Endothelial cell of umbilical vein (primary cell): ENCODE measurements at regions not wholly inside any gene's neighbourhood (a gene's known extent, or its start where the extent isn't known, plus 50 kb on each side); places are given as distances from the start of the nearest gene placed in this dataset.

Source experiments
- BruUV-seq: library from RNA; stranded (reverse); fragments of 400-500 nt; replicated peaks from 2 replicates; lab custom pipeline; 2021; lab: Mats Ljungman, UMichigan
- CTCF ChIA-PET: fragments of 300-600, 350-600 bp; sonication (Branson Sonifier 250); formaldehyde crosslinking; loops from one replicate; lab custom pipeline; 2021; ENCODE audit warnings: antibody characterized with exemption, inconsistent platforms; lab: Charles Lee
- POLR2A ChIA-PET: fragments of 300-600, 350-600 bp; sonication (Branson Sonifier 250); formaldehyde crosslinking; loops from one replicate; lab custom pipeline; 2021; ENCODE audit warnings: antibody characterized with exemption, inconsistent platforms; lab: Charles Lee
- DNase-seq: peaks from one replicate; pipeline ENCODE4 v3.0.0-alpha.2; 2011; ENCODE audit warnings: low read depth, low spot score
- FAIRE-seq: peaks from 2 replicates; lab custom pipeline; 2011; peaks lifted over from hg19 to GRCh38; lab: Jason Lieb, UNC
- H2AFZ ChIP-seq: 2 replicates; pipeline ENCODE4 v1.6.0; 2012; ENCODE audit warnings: low read depth, low read length, control low read depth, inconsistent platforms
- H3K27ac ChIP-seq: 2 replicates; pipeline ENCODE4 v1.5.1; 2011; ENCODE audit warnings: low read depth, mild to moderate bottlenecking, control low read depth, low read length, moderate library complexity; ENCODE audit not compliant: insufficient read depth
- H3K27me3 ChIP-seq, 2 experiments: 2 replicates each; pipeline versions ENCODE4 v1.6.0 to v1.6.1; 2011; ENCODE audit warnings: low read length in 2 of 2, mixed read lengths in 1 of 2; ENCODE audit not compliant: control insufficient read depth in 2 of 2, insufficient read depth in 2 of 2
- H3K36me3 ChIP-seq, 2 experiments: 2 replicates in 1 of 2; 3 replicates in 1 of 2; pipeline ENCODE4 v1.5.1; 2011; ENCODE audit warnings: low read length in 2 of 2, mild to moderate bottlenecking in 1 of 2, moderate library complexity in 1 of 2; ENCODE audit not compliant: control insufficient read depth in 2 of 2, insufficient read depth in 2 of 2; ENCODE audit errors: extremely low read depth in 1 of 2
- H3K4me1 ChIP-seq: 3 replicates; pipeline ENCODE4 v1.5.1; 2011; ENCODE audit warnings: mild to moderate bottlenecking, low read length; ENCODE audit not compliant: control insufficient read depth, insufficient read depth; ENCODE audit errors: extremely low read depth
- H3K4me2 ChIP-seq: 2 replicates; pipeline ENCODE4 v1.6.1; 2011; ENCODE audit warnings: low read length, control low read depth, mixed read lengths; ENCODE audit not compliant: insufficient read depth
- H3K4me3 ChIP-seq, 3 experiments: fragments of 200-600 bp in 1 of 3; sonication (generic), shearing (Covaris generic) in 1 of 3; replicated peaks in 1 of 3; 2 replicates each; pipeline ENCODE4 v1.5.1; 2011 to 2016; ENCODE audit warnings: control low read depth in 3 of 3, low read length in 3 of 3, mild to moderate bottlenecking in 2 of 3, inconsistent platforms in 1 of 3, low read depth in 1 of 3, moderate library complexity in 1 of 3; ENCODE audit not compliant: insufficient read depth in 1 of 3
- H3K79me2 ChIP-seq: 2 replicates; pipeline ENCODE4 v1.6.0; 2012; ENCODE audit warnings: low read length, inconsistent platforms; ENCODE audit not compliant: control insufficient read depth, insufficient read depth
- H3K9ac ChIP-seq: replicated peaks from 2 replicates; pipeline ENCODE3; 2011; ENCODE audit warnings: low read length, control low read depth; ENCODE audit not compliant: insufficient read depth; ENCODE audit errors: extremely low read depth
- H3K9me1 ChIP-seq: replicated peaks from 3 replicates; pipeline ENCODE4 v1.6.0; 2011; ENCODE audit warnings: mild to moderate bottlenecking, low read length; ENCODE audit not compliant: control insufficient read depth, insufficient read depth; ENCODE audit errors: extremely low read depth
- H3K9me3 ChIP-seq: replicated peaks from 2 replicates; pipeline ENCODE4 v1.5.1; 2012; ENCODE audit warnings: low read length, inconsistent platforms; ENCODE audit not compliant: control insufficient read depth, insufficient read depth
- H4K20me1 ChIP-seq: replicated peaks from 2 replicates; pipeline ENCODE3; 2011; ENCODE audit warnings: mild to moderate bottlenecking, low read length; ENCODE audit not compliant: control insufficient read depth, insufficient read depth; ENCODE audit errors: extremely low read depth
- EZH2 ChIP-seq: IDR thresholded peaks from 2 replicates; pipeline ENCODE4 v1.6.1; 2012; ENCODE audit warnings: borderline replicate concordance, low read depth, mild to moderate bottlenecking, moderate library complexity, low read length, inconsistent platforms; ENCODE audit not compliant: severe bottlenecking
- FOS ChIP-seq: IDR thresholded peaks from 2 replicates; pipeline ENCODE4 v1.6.1; 2011; ENCODE audit warnings: mild to moderate bottlenecking, low read length, moderate library complexity, borderline replicate concordance; ENCODE audit not compliant: insufficient read depth
- GATA2 ChIP-seq: IDR thresholded peaks from 2 replicates; pipeline ENCODE4 v1.7.0; 2011; ENCODE audit warnings: low read depth, mild to moderate bottlenecking, moderate library complexity, mixed read lengths, low read length; ENCODE audit not compliant: insufficient read length, insufficient read depth
- JUN ChIP-seq: IDR thresholded peaks from 2 replicates; pipeline ENCODE4 v1.6.1; 2011; ENCODE audit warnings: borderline replicate concordance, low read depth; ENCODE audit not compliant: insufficient read length, insufficient read depth
- MYC ChIP-seq: IDR thresholded peaks from one replicate; pipeline ENCODE4 v1.6.1; 2011; ENCODE audit warnings: mild to moderate bottlenecking, low read depth, low read length
- POLR2A ChIP-seq: IDR thresholded peaks from 2 replicates; pipeline ENCODE4 v1.6.1; 2012; ENCODE audit warnings: low read depth, mild to moderate bottlenecking, control low read depth, low read length
- POLR2AphosphoS5 ChIP-seq: IDR thresholded peaks from 2 replicates; pipeline ENCODE4 v1.6.1; 2012; ENCODE audit warnings: low read depth, mild to moderate bottlenecking, control low read depth, low read length, moderate library complexity; ENCODE audit not compliant: insufficient read depth
- dilution Hi-C: fragments of 300-500 bp; cut with MboI; formaldehyde crosslinking; loops from one replicate; pipeline ENCODE4 v1.15.0; 2019; ENCODE audit warnings: low sequenced_read_pairs; ENCODE audit not compliant: extremely low pct_ligation_motif_present
- intact Hi-C: fragments of 100-400 bp; cut with micrococcal nuclease; formaldehyde crosslinking; loops from one replicate; pipeline ENCODE4 v1.10.0; 2022
- TF ChIP-seq, protein P1 (sequence below): IDR thresholded peaks from 2 replicates; pipeline ENCODE4 v1.6.1; 2011; ENCODE audit not compliant: insufficient read depth, insufficient read length
- TF ChIP-seq, protein P2 (sequence below), 2 donors: IDR thresholded peaks; 1 replicate in 1 of 2; 2 replicates in 1 of 2; pipeline ENCODE4 v1.5.1; 2011; ENCODE audit warnings: low read length in 2 of 2, mild to moderate bottlenecking in 2 of 2, moderate library complexity in 2 of 2, control low read depth in 1 of 2, inconsistent platforms in 1 of 2, low read depth in 1 of 2; ENCODE audit not compliant: insufficient read depth in 1 of 2; ENCODE audit errors: extremely low read depth in 1 of 2

DNA sequence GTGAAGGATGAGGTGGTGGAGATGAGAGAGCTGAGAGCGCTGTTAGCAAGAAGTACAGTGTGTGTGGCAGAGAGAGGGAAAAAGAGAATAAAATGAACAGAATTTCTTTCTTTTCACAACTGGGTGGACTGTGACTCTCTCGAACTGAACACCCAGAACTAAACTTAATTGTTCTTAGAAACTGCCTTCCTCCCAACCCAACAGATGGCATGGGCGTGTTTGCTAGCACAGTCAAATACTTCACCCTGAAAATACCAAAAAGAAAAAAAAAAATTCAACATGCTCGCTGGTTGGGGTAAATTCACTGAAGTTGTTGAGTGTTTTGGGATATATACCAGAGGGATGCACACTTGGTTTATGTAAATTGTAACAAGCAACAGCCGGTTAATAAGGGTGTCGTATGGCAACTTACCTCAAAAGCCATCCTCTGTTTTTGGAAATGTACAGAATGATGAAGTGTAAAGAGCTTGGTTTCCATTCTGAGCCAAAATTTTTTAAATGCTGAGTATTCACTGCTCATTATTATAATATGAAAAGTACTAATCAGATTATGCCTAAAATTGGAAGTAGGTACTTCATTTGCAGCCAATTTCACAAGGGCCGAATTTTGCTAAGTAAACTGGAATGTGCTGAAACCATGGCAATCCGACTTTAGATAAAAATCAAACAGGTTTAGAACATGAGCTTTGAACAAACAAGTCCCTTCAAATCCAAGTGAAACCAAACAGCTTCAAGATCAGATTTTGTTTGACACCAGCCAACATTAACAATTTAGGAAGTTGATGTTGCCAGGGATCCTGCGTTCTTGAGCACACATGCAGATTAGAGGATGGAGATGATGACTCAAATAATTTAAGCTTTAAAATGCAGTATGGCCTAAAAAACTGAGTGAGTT, 115.8 kb downstream of the ZIC5 start:
- Histone ChIP-seq H3K36me3 (no peaks in the 10 kb centered on the region), H3K27ac (no peak overlapping the region), H3K79me2 (no peaks in the 10 kb centered on the region), H3K9me1 (no peaks in the 10 kb centered on the region), H3K4me1 (no peaks in the 10 kb centered on the region), H3K4me3 (no peak overlapping the region), H2AFZ (no peak overlapping the region), H4K20me1 (no peaks in the 10 kb centered on the region), H3K27me3 (peaks cover 3 to 5% of the 10 kb centered on the region in 2 experiments), H3K4me2 (no peak overlapping the region), H3K9me3 (no peaks in the 10 kb centered on the region), H3K9ac (no peak overlapping the region)
- FAIRE-seq (no peak), DNase-seq (no peak)
- no TSS peak for BruUV-seq
- dilution Hi-C loops, result no loop called here
- intact Hi-C loops, result no loop called here
- TF ChIP-seq EZH2 (no peak), FOS (no peak), MYC (no peak), POLR2A (no peak), GATA2 (no peak), JUN (no peak), POLR2AphosphoS5 (no peak)
- TF ChIP-seq, protein P1, sequence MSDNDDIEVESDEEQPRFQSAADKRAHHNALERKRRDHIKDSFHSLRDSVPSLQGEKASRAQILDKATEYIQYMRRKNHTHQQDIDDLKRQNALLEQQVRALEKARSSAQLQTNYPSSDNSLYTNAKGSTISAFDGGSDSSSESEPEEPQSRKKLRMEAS, result no peak
- TF ChIP-seq, protein P2, sequence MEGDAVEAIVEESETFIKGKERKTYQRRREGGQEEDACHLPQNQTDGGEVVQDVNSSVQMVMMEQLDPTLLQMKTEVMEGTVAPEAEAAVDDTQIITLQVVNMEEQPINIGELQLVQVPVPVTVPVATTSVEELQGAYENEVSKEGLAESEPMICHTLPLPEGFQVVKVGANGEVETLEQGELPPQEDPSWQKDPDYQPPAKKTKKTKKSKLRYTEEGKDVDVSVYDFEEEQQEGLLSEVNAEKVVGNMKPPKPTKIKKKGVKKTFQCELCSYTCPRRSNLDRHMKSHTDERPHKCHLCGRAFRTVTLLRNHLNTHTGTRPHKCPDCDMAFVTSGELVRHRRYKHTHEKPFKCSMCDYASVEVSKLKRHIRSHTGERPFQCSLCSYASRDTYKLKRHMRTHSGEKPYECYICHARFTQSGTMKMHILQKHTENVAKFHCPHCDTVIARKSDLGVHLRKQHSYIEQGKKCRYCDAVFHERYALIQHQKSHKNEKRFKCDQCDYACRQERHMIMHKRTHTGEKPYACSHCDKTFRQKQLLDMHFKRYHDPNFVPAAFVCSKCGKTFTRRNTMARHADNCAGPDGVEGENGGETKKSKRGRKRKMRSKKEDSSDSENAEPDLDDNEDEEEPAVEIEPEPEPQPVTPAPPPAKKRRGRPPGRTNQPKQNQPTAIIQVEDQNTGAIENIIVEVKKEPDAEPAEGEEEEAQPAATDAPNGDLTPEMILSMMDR (IDR thresholded peaks at IDR 0.05; ENCODE audit: extremely low read depth in 1 of 2, insufficient read depth in 1 of 2, low read depth in 1 of 2, low read length in 2 of 2), result no peak
- POLR2A ChIA-PET, result no interaction called here
- CTCF ChIA-PET, result interaction anchor here (1.2 kb wide), 1 partner anchor 45 kb away, joined by 3 read pairs; no protein-coding TSS in a partner anchor
